GM23338 (cell line): ENCODE measurements at regions not wholly inside any gene's neighbourhood (a gene's known extent, or its start where the extent isn't known, plus 50 kb on each side); places are given as distances from the start of the nearest gene placed in this dataset.

Experiments used
- ATAC-seq: fragments of 200-7000 bp; cut with Tn5 transposase; 3 replicates; pipeline ENCODE4 v1.9.1; 2020
- DNase-seq: peaks from one replicate; pipeline ENCODE4 v3.0.0-alpha.2; 2015; ENCODE audit warnings: low spot score
- H2AFZ ChIP-seq: fragments of 200-600 bp; sonication (generic); 2 replicates; pipeline ENCODE4 v1.8.0; 2016; ENCODE audit warnings: antibody characterized with exemption, mild to moderate bottlenecking, moderate library complexity
- H3F3A ChIP-seq: fragments of 200-600 bp; sonication (generic); replicated peaks from 2 replicates; pipeline ENCODE4 v1.8.0; 2017; ENCODE audit warnings: antibody characterized with exemption, mixed run types, low read depth
- H3K27ac ChIP-seq: fragments of 200-600 bp; sonication (generic); 2 replicates; pipeline ENCODE4 v1.6.1; 2016; ENCODE audit warnings: low read depth
- H3K27me3 ChIP-seq: fragments of 200-600 bp; sonication (generic); 2 replicates; pipeline ENCODE4 v1.8.0; 2016; ENCODE audit warnings: mild to moderate bottlenecking, mixed run types, moderate library complexity; ENCODE audit not compliant: insufficient read depth
- H3K36me3 ChIP-seq: fragments of 200-600 bp; sonication (generic); 2 replicates; pipeline ENCODE4 v1.8.0; 2016; ENCODE audit warnings: mild to moderate bottlenecking; ENCODE audit not compliant: insufficient read depth
- H3K4me1 ChIP-seq: fragments of 200-600 bp; sonication (generic); 2 replicates; pipeline ENCODE4 v1.8.0; 2016; ENCODE audit warnings: mild to moderate bottlenecking, moderate library complexity; ENCODE audit not compliant: insufficient read depth
- H3K4me2 ChIP-seq: fragments of 200-600 bp; sonication (generic); 2 replicates; pipeline ENCODE4 v1.7.1; 2017; ENCODE audit warnings: mixed run types
- H3K4me3 ChIP-seq: fragments of 200-600 bp; sonication (generic); 2 replicates; pipeline ENCODE4 v1.6.1; 2016; ENCODE audit warnings: mixed run types
- H3K79me2 ChIP-seq: fragments of 200-600 bp; sonication (generic); replicated peaks from 2 replicates; pipeline ENCODE4 v1.8.0; 2017; ENCODE audit warnings: mild to moderate bottlenecking; ENCODE audit not compliant: insufficient read depth
- H3K9me2 ChIP-seq: fragments of 200-600 bp; sonication (generic); 2 replicates; pipeline ENCODE4 v1.8.0; 2017; ENCODE audit not compliant: insufficient read depth
- H4K20me1 ChIP-seq: fragments of 200-600 bp; sonication (generic); replicated peaks from 2 replicates; pipeline ENCODE4 v1.8.0; 2017; ENCODE audit warnings: mild to moderate bottlenecking; ENCODE audit not compliant: insufficient read depth
- H3K27ac Mint-ChIP-seq: 2 replicates; pipeline ENCODE4 v1.8.0; 2020; ENCODE audit warnings: inconsistent platforms, mild to moderate bottlenecking, moderate library complexity, mixed read lengths
- H3K27me3 Mint-ChIP-seq: 3 replicates; pipeline ENCODE4 v1.8.0; 2022; ENCODE audit warnings: low read depth, mild to moderate bottlenecking, moderate library complexity, mixed read lengths, inconsistent platforms; ENCODE audit not compliant: insufficient read depth, poor library complexity
- H3K36me3 Mint-ChIP-seq: 3 replicates; pipeline ENCODE4 v1.8.0; 2021; ENCODE audit warnings: low read depth, mild to moderate bottlenecking, inconsistent platforms, moderate library complexity, mixed read lengths
- H3K4me1 Mint-ChIP-seq: 3 replicates; pipeline ENCODE4 v1.8.0; 2020; ENCODE audit warnings: mild to moderate bottlenecking, inconsistent platforms, mixed read lengths
- H3K4me3 Mint-ChIP-seq: 3 replicates; pipeline ENCODE4 v1.8.0; 2021; ENCODE audit warnings: moderate library complexity, mild to moderate bottlenecking, inconsistent platforms, mixed read lengths
- H3K9me3 Mint-ChIP-seq: 3 replicates; pipeline ENCODE4 v1.8.0; 2020; ENCODE audit warnings: moderate library complexity, mild to moderate bottlenecking, inconsistent platforms, mixed read lengths
- CREB1 ChIP-seq: fragments of 250-450 bp; sonication (Bioruptor Pico); IDR thresholded peaks from 2 replicates; pipeline ENCODE4 v1.5.0; 2020; ENCODE audit warnings: low read depth, mild to moderate bottlenecking, moderate library complexity
- ETS1 ChIP-seq: IDR thresholded peaks from 2 replicates; pipeline ENCODE4 v1.6.1; 2016; ENCODE audit warnings: antibody characterized with exemption
- EZH2 ChIP-seq: fragments of 200-600 bp; sonication (generic); IDR thresholded peaks from one replicate; pipeline ENCODE4 v1.8.0; 2017; ENCODE audit warnings: antibody characterized with exemption, mild to moderate bottlenecking, low read depth; ENCODE audit not compliant: unreplicated experiment
- EZH2phosphoT487 ChIP-seq: fragments of 200-600 bp; sonication (generic); IDR thresholded peaks from one replicate; pipeline ENCODE4 v1.8.1; 2018; ENCODE audit warnings: antibody characterized with exemption; ENCODE audit not compliant: unreplicated experiment
- JUNB ChIP-seq: IDR thresholded peaks from one replicate; pipeline ENCODE4 v1.6.1; 2016; ENCODE audit warnings: antibody characterized with exemption; ENCODE audit not compliant: unreplicated experiment
- NANOG ChIP-seq: IDR thresholded peaks from 2 replicates; pipeline ENCODE4 v1.6.1; 2016; ENCODE audit warnings: antibody characterized with exemption, borderline replicate concordance
- POLR2AphosphoS5 ChIP-seq: IDR thresholded peaks from 2 replicates; pipeline ENCODE4 v1.6.1; 2016; ENCODE audit warnings: antibody characterized with exemption, low read depth
- STAT1 ChIP-seq: IDR thresholded peaks from one replicate; pipeline ENCODE4 v1.6.1; 2016; ENCODE audit warnings: antibody characterized with exemption; ENCODE audit not compliant: unreplicated experiment
- ZNF114 ChIP-seq: fragments of 250-450 bp; sonication (Bioruptor Pico); IDR thresholded peaks from 2 replicates; pipeline ENCODE4 v1.5.0; 2020; ENCODE audit warnings: mild to moderate bottlenecking, moderate library complexity
- ZNF462 ChIP-seq: fragments of 250-450 bp; sonication (Bioruptor Pico); IDR thresholded peaks from 2 replicates; pipeline ENCODE4 v1.5.0; 2020; ENCODE audit warnings: mild to moderate bottlenecking, moderate library complexity
- TF ChIP-seq, protein P1 (sequence below), 2 experiments: fragments of 200-600 bp in 1 of 2; sonication (generic) in 1 of 2; conservative IDR thresholded peaks; 2 replicates each; pipeline versions ENCODE4 v1.5.1 to v1.6.1; 2016 to 2017; ENCODE audit warnings: antibody characterized with exemption in 2 of 2, low read depth in 2 of 2, mild to moderate bottlenecking in 2 of 2, moderate library complexity in 1 of 2

DNA sequence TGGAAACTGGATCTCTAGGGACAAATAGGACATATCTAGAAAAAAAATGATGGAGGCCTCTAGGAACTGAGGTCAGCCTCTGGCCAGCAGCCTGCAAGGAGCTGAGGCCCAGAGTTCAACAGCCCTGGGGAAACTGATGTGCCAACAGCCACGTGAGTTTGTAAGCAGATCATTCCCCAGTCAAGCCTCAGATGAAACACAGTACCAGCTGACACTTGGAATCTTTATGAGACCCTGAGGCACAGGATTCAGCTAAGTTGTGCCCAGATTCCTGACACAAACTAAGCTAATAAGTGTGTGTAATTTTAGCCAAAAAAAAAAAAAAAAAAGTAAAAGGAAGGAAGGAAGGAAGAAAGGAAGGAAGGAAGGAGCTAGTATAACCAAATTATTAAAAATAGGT lies 1059.8 kb upstream of the MAP3K7 start:
- Histone ChIP-seq H2AFZ (0 out of 2 replicates have a peak overlapping the region, but pooled peaks have one; percentile 6), H3K27ac (no peak overlapping the region), H3K79me2 (no peaks in the 10 kb centered on the region), H4K20me1 (no peaks in the 10 kb centered on the region), H3K4me2 (no peak overlapping the region), H3K4me3 (no peak overlapping the region), H3K4me1 (no peaks in the 10 kb centered on the region), H3F3A (no peaks in the 10 kb centered on the region), H3K27me3 (no peaks in the 10 kb centered on the region), H3K36me3 (no peaks in the 10 kb centered on the region), H3K9me2 (no peaks in the 10 kb centered on the region; the same call in 1 of the 2 replicates)
- Mint-ChIP-seq H3K36me3 (no peaks in the 10 kb centered on the region), H3K4me1 (no peaks in the 10 kb centered on the region), H3K27me3 (no peaks in the 10 kb centered on the region), H3K27ac (no peak overlapping the region), H3K4me3 (no peak overlapping the region), H3K9me3 (no peaks in the 10 kb centered on the region; the same call in 2 of the 3 replicates)
- no peak for ATAC-seq
- no peak for DNase-seq
- TF ChIP-seq ZNF114 (CRISPR knock-in tag) = no peak
- TF ChIP-seq JUNB = no peak
- no peak for TF ChIP-seq STAT1
- no peak for TF ChIP-seq POLR2AphosphoS5
- TF ChIP-seq NANOG = no peak
- TF ChIP-seq, protein P1, sequence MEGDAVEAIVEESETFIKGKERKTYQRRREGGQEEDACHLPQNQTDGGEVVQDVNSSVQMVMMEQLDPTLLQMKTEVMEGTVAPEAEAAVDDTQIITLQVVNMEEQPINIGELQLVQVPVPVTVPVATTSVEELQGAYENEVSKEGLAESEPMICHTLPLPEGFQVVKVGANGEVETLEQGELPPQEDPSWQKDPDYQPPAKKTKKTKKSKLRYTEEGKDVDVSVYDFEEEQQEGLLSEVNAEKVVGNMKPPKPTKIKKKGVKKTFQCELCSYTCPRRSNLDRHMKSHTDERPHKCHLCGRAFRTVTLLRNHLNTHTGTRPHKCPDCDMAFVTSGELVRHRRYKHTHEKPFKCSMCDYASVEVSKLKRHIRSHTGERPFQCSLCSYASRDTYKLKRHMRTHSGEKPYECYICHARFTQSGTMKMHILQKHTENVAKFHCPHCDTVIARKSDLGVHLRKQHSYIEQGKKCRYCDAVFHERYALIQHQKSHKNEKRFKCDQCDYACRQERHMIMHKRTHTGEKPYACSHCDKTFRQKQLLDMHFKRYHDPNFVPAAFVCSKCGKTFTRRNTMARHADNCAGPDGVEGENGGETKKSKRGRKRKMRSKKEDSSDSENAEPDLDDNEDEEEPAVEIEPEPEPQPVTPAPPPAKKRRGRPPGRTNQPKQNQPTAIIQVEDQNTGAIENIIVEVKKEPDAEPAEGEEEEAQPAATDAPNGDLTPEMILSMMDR (conservative IDR thresholded peaks at IDR 0.05; ENCODE audit: low read depth in 2 of 2) = no peak

GRCh38 chr6:91645811-91646210 lies 1058.9 kb upstream of the MAP3K7 start:
- no peaks in the 10 kb centered on the region for H3K27me3 ChIP-seq
- Mint-ChIP-seq H3K36me3 (no peaks in the 10 kb centered on the region), H3K4me1 (no peaks in the 10 kb centered on the region), H3K27ac (no peak overlapping the region), H3K4me3 (no peak overlapping the region), H3K9me3 (no peaks in the 10 kb centered on the region; the same call in 2 of the 3 replicates), H3K27me3 (no peaks in the 10 kb centered on the region)
- no peaks in the 10 kb centered on the region; the same call in 1 of the 2 replicates for H3K9me2 ChIP-seq
- DNase-seq = no peak
- H3K27ac ChIP-seq = no peak overlapping the region
- H3K4me2 ChIP-seq = no peak overlapping the region
- no peaks in the 10 kb centered on the region for H3K79me2 ChIP-seq
- H3F3A ChIP-seq = no peaks in the 10 kb centered on the region
- ATAC-seq = no peak
- H2AFZ ChIP-seq = no peak overlapping the region
- no peak overlapping the region for H3K4me3 ChIP-seq
- H4K20me1 ChIP-seq = no peaks in the 10 kb centered on the region
- no peaks in the 10 kb centered on the region for H3K36me3 ChIP-seq
- no peaks in the 10 kb centered on the region for H3K4me1 ChIP-seq
- TF ChIP-seq POLR2AphosphoS5 (no peak), ETS1 (no peak), NANOG (no peak), ZNF462 (CRISPR knock-in tag) (no peak), STAT1 (no peak), JUNB (no peak), EZH2phosphoT487 (no peak), EZH2 (no peak), ZNF114 (CRISPR knock-in tag) (no peak), CREB1 (CRISPR knock-in tag) (no peak)
- TF ChIP-seq, protein P1 (conservative IDR thresholded peaks at IDR 0.05; ENCODE audit: low read depth in 2 of 2) = no peak
